Activated CD8-positive, alpha-beta memory T cell treated with anti-CD3 and anti-CD28 coated beads for 36 hours (primary cell): ENCODE measurements at regions not wholly inside any gene's neighbourhood (a gene's known extent, or its start where the extent isn't known, plus 50 kb on each side); places are given as distances from the start of the nearest gene placed in this dataset.

Experiments used
- CTCF ChIA-PET: fragments of 350-600 bp; sonication (Branson Sonifier 250); formaldehyde crosslinking; loops from one replicate; lab custom pipeline; 2021; ENCODE audit warnings: antibody characterized with exemption; lab: Charles Lee
- POLR2A ChIA-PET: fragments of 350-600 bp; sonication (Branson Sonifier 250); formaldehyde crosslinking; loops from one replicate; lab custom pipeline; 2021; ENCODE audit warnings: antibody characterized with exemption; lab: Charles Lee

DNA sequence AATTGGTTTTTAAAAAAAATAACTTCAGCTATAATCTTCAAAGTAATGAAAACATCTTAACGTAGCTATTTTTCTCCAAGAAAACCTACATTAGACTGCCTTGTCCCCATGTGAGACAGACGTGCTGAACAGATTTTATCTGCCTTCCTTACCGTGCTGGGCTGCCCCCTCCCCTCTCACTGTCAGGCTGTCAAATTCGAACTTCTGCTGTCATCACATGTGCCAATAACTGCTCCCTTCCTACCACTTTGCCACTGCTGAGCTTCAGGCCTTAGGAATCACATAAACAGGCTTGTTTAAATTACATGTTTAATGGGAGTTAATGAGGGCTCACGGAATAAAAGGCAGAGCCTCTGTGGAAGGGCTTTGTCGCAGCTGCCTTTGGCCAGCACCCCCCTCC is 77.0 kb upstream of the NHSL1 start:
- CTCF ChIA-PET = interaction anchor here (1.2 kb wide), 1 partner anchor 11 kb away, joined by 3 read pairs; no protein-coding TSS in a partner anchor
- POLR2A ChIA-PET = no interaction called here

DNA sequence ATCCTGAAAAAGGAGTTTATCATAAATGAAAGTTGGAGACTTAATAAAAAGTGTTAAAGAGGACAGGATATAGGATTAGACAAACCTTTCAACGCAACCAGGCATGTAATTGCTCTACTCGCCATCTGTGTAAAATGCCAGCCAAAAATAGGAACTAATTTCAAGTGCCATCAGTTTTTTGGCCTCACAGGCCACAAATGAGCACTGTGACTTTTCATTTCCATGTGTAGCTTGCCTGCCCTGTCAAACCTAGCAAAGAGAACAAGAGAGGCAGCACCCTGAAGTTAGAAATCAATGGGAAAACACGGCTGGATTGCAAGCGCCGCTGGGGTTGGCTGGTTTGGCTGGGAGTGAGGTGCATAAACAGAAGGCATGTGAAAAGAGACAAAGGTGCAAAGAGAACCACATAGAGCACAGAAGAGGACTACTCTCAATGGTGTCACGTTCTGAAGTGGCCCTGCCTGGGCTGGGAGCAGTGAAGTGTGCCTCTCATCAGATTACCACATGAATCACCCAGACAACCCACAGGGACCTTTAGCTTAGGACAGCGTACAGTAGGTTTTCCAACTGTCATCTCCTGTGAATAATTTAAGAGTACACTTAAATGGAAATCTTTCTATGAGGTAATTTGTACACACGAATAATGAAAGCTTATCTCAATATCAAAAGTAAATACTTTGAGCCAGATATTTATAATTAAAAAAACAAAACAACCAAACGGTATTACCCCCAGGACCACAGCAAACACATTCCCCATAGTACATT is 78.0 kb upstream of the NHSL1 start:
- ChIA-PET CTCF (no interaction called here), POLR2A (no interaction called here)

- CTCF ChIA-PET = no interaction called here
- POLR2A ChIA-PET = no interaction called here
These were observed 80.7 kb upstream of the NHSL1 start for GRCh38 chr6:138580040-138580439.

- POLR2A ChIA-PET = no interaction called here
- CTCF ChIA-PET = interaction anchor here (0.7 kb wide), 1 partner anchor 956 kb away, joined by 6 read pairs; no protein-coding TSS in a partner anchor
These were observed 81.5 kb upstream of the NHSL1 start for GRCh38 chr6:138580801-138581200.

DNA sequence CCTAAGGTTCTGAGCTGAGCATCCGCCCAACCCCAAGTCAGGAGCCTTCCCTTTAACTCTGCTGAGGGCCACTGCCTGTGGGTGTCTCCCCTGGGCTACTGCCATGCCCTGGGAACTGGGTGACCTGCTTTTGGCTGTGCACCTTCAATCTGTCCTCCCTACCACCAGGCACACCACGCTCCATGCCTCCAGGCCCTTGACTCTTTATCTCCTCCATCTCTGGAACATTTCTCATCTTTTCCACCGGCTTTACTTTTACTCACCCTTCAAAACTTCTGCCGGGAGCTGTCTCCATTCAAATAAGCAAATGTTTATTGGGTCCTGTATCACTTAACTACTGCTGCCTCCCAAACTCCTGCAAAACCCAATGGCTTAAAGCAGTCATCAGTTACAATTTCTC is 83.3 kb upstream of the NHSL1 start:
- POLR2A ChIA-PET = no interaction called here
- CTCF ChIA-PET = no interaction called here

DNA sequence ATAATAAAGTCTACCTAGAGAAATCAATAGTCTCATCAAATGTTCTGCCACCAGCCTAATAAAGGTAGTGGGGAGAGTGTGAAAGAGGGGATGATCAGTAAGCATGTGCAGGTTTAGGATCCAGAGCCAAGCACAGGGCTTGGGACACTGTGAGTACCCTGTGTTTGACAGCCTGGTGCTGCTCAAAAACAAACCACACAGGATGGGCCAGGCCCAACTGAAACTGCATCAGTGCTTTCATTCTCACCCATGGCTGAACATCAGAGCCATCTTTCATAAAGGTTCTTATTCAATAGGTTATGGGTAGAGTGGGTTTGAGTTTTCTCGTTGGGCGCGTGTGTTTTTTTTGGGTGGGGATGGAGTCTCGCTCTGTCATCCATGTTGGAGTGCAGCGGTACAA is 87.3 kb upstream of the NHSL1 start:
- ChIA-PET POLR2A (no interaction called here), CTCF (interaction anchor here (1.5 kb wide), 1 partner anchor 10 kb away, joined by 3 read pairs; no protein-coding TSS in a partner anchor)

DNA sequence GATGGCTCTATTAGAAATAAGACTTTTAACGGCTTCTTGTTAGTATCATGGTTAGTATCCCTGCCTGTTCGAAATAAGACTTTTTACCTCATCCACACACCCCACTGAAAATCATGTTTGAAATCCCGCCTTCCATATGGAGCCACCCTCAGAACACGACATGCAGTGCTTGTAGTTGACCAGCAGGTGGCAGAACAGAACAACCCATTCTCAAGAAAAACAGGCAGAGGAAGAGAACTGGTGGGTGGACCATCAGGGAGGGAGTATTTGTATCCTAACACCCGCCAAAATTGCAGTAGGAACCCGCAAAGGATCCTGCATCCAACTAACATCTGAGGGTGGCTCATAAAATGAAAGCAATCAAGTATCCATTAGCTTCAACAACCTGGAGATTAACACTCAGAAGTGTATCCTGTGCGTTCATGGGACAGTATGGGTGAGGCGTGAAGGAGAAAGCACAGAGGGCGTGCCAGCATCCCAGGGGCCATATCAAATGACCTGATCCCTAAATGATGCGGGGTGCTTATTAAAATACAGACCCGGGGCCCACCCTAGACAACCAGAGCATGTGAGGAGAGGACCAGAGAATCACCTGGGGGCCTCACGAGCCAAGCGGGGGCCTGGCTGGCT is 89.6 kb upstream of the NHSL1 start:
- ChIA-PET POLR2A (no interaction called here), CTCF (interaction anchor here (0.6 to 3.5 kb wide), 8 partner anchors 10 to 182 kb away, joined by 3 to 14 read pairs (median 4); no protein-coding TSS in a partner anchor)

- POLR2A ChIA-PET = no interaction called here
- CTCF ChIA-PET = interaction anchor here (0.6 to 3.5 kb wide), 6 partner anchors 101 to 475 kb away, joined by 3 to 12 read pairs (median 4); no protein-coding TSS in a partner anchor
These were observed 91.8 kb upstream of the NHSL1 start for GRCh38 chr6:138590796-138591709.

DNA sequence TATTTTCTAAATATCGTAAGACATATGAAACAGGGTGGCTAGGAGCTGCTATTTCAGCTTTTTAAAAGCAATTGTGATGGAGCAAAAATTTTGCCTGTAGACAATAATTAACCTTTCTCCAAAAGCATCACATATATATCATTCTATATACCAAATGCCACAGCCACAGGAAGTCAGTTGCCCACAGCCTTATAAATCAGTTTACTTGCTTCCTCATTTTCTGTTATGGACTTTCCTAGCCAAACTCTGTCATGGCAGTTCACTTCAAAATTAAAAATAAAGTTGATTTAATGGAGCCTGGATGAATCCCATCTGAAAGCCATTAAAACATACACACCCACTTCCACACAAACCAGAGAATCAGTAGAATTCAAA is 93.4 kb upstream of the NHSL1 start:
- POLR2A ChIA-PET = no interaction called here
- CTCF ChIA-PET = no interaction called here

GRCh38 chr6:138593124-138593877 is 94.0 kb upstream of the NHSL1 start:
- ChIA-PET POLR2A (no interaction called here), CTCF (no interaction called here)

DNA sequence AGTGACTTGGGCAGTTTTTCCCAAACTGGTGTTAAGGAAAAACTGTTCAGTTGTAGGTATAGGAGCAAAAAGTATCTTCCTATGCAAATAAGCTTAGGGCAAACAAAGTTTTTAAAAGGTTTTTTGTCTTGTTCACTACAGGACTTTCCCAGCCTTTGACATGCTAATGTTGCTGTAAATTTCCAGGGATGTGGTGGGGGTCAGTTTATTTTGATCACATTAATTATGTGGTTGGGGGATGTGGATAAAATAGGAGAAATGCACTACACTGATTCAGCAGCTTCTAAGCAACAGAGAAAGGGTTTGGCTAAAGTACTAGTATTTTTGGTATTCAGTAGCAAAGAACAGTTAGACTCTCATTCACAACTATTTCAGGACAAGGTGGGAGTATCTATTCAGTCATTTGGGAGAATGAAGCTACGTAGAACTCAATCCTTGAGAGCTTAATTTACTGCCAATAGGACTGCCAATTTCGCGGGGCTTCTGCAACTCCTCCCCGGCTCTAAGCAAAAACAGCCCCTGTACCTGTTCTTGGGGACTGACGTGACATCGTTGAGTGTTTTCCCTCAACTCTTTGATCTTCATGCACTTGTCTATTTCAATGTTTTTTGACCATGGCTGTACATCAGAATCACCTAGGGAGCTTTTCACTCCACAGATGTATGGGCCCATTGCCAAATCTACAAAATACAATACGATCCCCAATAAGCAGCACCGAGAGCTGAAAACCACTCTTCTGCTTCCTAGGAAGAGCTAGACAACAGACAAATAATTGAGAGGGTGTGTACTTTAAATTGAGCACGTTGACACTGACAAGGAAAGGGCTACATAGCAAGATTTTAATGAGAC is 94.8 kb upstream of the NHSL1 start:
- POLR2A ChIA-PET = no interaction called here
- CTCF ChIA-PET = no interaction called here

- ChIA-PET CTCF (no interaction called here), POLR2A (no interaction called here)
These were observed 95.5 kb upstream of the NHSL1 start for GRCh38 chr6:138594758-138595140.

DNA sequence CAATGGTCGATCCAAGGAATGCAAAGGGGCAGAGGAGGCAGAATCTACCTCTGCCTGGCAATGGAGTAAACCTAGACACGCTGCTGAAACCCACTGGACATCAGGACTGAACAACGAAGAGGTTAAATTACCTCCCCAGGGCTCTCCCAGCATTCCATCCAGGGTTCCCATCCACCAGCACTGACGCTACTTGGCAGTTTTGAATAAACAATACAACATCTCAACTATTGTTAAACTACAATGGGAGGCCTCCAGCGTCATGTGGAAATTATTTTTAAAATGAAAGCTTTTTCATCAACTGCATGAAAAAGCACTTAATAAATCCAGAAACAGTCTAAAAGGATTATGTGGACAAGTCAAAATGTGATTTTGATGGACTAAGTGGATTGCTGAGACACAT is 96.8 kb upstream of the NHSL1 start:
- ChIA-PET POLR2A (no interaction called here), CTCF (no interaction called here)

GRCh38 chr6:138596591-138596990 is 97.3 kb upstream of the NHSL1 start:
- POLR2A ChIA-PET = no interaction called here
- CTCF ChIA-PET = no interaction called here

DNA sequence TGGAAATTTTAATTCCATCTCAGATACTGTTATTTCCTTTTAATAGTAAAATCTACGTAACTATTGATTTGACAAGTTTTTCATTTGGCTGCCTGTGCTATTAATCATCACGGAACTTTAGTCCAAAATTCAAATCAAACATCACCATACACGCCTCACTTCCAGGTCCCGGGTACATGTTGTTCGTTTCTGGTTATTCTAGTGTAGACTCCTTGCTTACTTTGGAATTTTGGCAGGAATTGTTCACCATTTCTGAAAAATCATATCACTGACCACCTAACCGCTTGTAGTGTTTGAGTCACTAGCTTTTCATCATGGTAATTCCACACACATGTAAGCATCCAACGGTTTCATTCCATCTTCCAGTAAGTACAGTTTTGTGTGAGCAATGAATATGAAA is 98.0 kb upstream of the NHSL1 start:
- CTCF ChIA-PET = no interaction called here

GRCh38 chr6:138598562-138599173 is 99.4 kb upstream of the NHSL1 start:
- ChIA-PET CTCF (interaction anchor here (0.7 to 1.1 kb wide), 2 partner anchors 9 to 168 kb away, joined by 3 read pairs; no protein-coding TSS in a partner anchor), POLR2A (no interaction called here)

More for the DNA sequence above, 98.0 kb upstream of the NHSL1 start:
- POLR2A ChIA-PET = no interaction called here

DNA sequence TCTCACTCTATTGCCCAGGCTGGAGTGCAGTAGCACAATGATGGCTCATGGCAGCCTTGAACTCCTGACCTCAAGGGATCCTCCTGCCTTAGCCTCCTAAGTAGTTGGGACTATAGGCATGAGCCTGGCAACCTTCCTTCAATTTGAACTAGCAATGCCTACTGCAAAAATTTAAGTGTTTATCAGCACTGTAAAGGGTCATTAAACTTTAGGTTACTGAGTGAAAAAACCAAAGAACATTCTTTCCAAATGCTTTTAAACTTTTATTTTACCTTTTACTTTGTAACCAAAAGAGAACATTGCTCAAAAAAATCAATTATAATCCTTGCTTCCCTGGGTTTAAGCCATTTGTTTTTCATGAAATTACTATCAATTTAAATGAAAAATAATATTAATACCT is 101.0 kb upstream of the NHSL1 start:
- CTCF ChIA-PET = no interaction called here
- POLR2A ChIA-PET = no interaction called here

GRCh38 chr6:138600726-138601125 is 101.4 kb upstream of the NHSL1 start:
- POLR2A ChIA-PET = no interaction called here
- CTCF ChIA-PET = no interaction called here
